HG03039 (cell line): ENCODE measurements at regions not wholly inside any gene's neighbourhood (a gene's known extent, or its start where the extent isn't known, plus 50 kb on each side); places are given as distances from the start of the nearest gene placed in this dataset.

Experiments
- ATAC-seq: cut with Tn5 transposase; IDR thresholded peaks from one replicate; pipeline ENCODE4 v1.9.1; 2021; ENCODE audit warnings: mild to moderate bottlenecking, moderate library complexity; ENCODE audit not compliant: unreplicated experiment

- ATAC-seq, result no peak
These were observed 332.5 kb downstream of the FRK start for GRCh38 chr6:115728171-115728570.

GRCh38 chr6:115721564-115721963 is 339.1 kb downstream of the FRK start:
- no peak for ATAC-seq

- ATAC-seq, result no peak
These were observed 339.8 kb downstream of the FRK start for GRCh38 chr6:115720900-115721299.

GRCh38 chr6:115717472-115717871 is 343.2 kb downstream of the FRK start:
- peak; percentile 38 for ATAC-seq

- ATAC-seq, result peak; percentile 97
These were observed 343.6 kb downstream of the FRK start for GRCh38 chr6:115717062-115717461.

GRCh38 chr6:115712291-115712961 is 348.3 kb downstream of the FRK start:
- no peak for ATAC-seq

- no peak for ATAC-seq
These were observed 351.8 kb downstream of the FRK start for GRCh38 chr6:115708850-115709249.

- no peak for ATAC-seq
These were observed 353.7 kb downstream of the FRK start for GRCh38 chr6:115706981-115707380.

- no peak for ATAC-seq
These were observed 354.4 kb downstream of the FRK start for GRCh38 chr6:115706324-115706723.

GRCh38 chr6:115704028-115704427 is 356.7 kb downstream of the FRK start:
- no peak for ATAC-seq

GRCh38 chr6:115691433-115691832 is 369.3 kb downstream of the FRK start:
- ATAC-seq, result no peak

- no peak for ATAC-seq
These were observed 369.8 kb downstream of the FRK start for GRCh38 chr6:115690854-115691253.

GRCh38 chr6:115681978-115682775 is 378.5 kb downstream of the FRK start:
- no peak for ATAC-seq

- no peak for ATAC-seq
These were observed 380.1 kb downstream of the FRK start for GRCh38 chr6:115680621-115681020.

GRCh38 chr6:115677198-115677597 is 383.5 kb downstream of the FRK start:
- no peak for ATAC-seq

GRCh38 chr6:115675443-115675842 is 385.2 kb downstream of the FRK start:
- no peak for ATAC-seq

- no peak for ATAC-seq
These were observed 391.9 kb downstream of the FRK start for GRCh38 chr6:115668781-115669180.

GRCh38 chr6:115668211-115668610 is 392.5 kb downstream of the FRK start:
- no peak for ATAC-seq

- ATAC-seq, result no peak
These were observed 393.1 kb downstream of the FRK start for GRCh38 chr6:115667478-115668026.

- ATAC-seq, result no peak
These were observed 393.7 kb downstream of the FRK start for GRCh38 chr6:115666997-115667396.

- ATAC-seq, result no peak
These were observed 395.4 kb downstream of the FRK start for GRCh38 chr6:115665310-115665709.

GRCh38 chr6:115663681-115664080 is 397.0 kb downstream of the FRK start:
- ATAC-seq, result no peak
